A673 (cell line): ENCODE measurements at regions not wholly inside any gene's neighbourhood (a gene's known extent, or its start where the extent isn't known, plus 50 kb on each side); places are given as distances from the start of the nearest gene placed in this dataset.

ENCODE experiments used
- BruUV-seq: library from RNA; stranded (reverse); fragments of 400-500 nt; replicated peaks from 2 replicates; lab custom pipeline; 2021; lab: Mats Ljungman, UMichigan
- CTCF ChIA-PET: fragments of 300-600 bp; sonication (Branson Sonifier 250); formaldehyde crosslinking; loops from one replicate; lab custom pipeline; 2022; ENCODE audit warnings: antibody characterized with exemption; lab: Charles Lee
- POLR2A ChIA-PET: fragments of 300-600 bp; sonication (Branson Sonifier 250); formaldehyde crosslinking; loops from one replicate; lab custom pipeline; 2022; ENCODE audit warnings: antibody characterized with exemption; ENCODE audit not compliant: low non-redundant PET; lab: Charles Lee
- DNase-seq: peaks from one replicate; pipeline ENCODE4 v3.0.0-alpha.2; 2015; ENCODE audit warnings: low spot score
- H3K27ac ChIP-seq: fragments of 200-600 bp; sonication (generic); 2 replicates; pipeline ENCODE4 v1.5.1; 2016; ENCODE audit warnings: mixed run types, low read depth, mild to moderate bottlenecking, mixed read lengths, antibody characterized with exemption, low read length; ENCODE audit not compliant: poor library complexity, severe bottlenecking
- H3K27me3 ChIP-seq: fragments of 200-600 bp; sonication (generic); replicated peaks from 2 replicates; pipeline ENCODE4 v1.6.1; 2017; ENCODE audit warnings: mixed run types, low read depth, mild to moderate bottlenecking, mixed read lengths, antibody characterized with exemption, low read length; ENCODE audit not compliant: insufficient read depth, poor library complexity
- H3K36me3 ChIP-seq: fragments of 200-600 bp; sonication (generic); 2 replicates; pipeline ENCODE4 v1.6.1; 2016; ENCODE audit warnings: mixed run types, mild to moderate bottlenecking, mixed read lengths, antibody characterized with exemption, low read length; ENCODE audit not compliant: insufficient read depth, poor library complexity, severe bottlenecking
- H3K4me1 ChIP-seq: fragments of 200-600 bp; sonication (generic); 2 replicates; pipeline ENCODE4 v1.6.1; 2017; ENCODE audit warnings: mixed run types, mild to moderate bottlenecking, mixed read lengths, antibody characterized with exemption, low read length; ENCODE audit not compliant: insufficient read depth, poor library complexity, severe bottlenecking
- H3K4me3 ChIP-seq: fragments of 200-600 bp; sonication (generic); 2 replicates; pipeline ENCODE4 v1.5.1; 2016; ENCODE audit warnings: low read depth, mixed run types, mild to moderate bottlenecking, mixed read lengths, low read length; ENCODE audit not compliant: poor library complexity, severe bottlenecking
- H3K9me3 ChIP-seq: fragments of 200-600 bp; sonication (generic); 2 replicates; pipeline ENCODE4 v1.6.1; 2016; ENCODE audit warnings: mixed run types, low read depth, mild to moderate bottlenecking, mixed read lengths, antibody characterized with exemption, low read length; ENCODE audit not compliant: poor library complexity, severe bottlenecking
- CTCF ChIP-seq: fragments of 300-800, 200-600 bp; sonication (generic); conservative IDR thresholded peaks from 2 replicates; pipeline ENCODE4 v1.5.1; 2017; ENCODE audit warnings: low read depth, mild to moderate bottlenecking, antibody characterized with exemption, low read length, moderate library complexity, mixed read lengths
- EZH2 ChIP-seq: fragments of 200-600 bp; sonication (generic); IDR thresholded peaks from 2 replicates; pipeline ENCODE4 v1.6.1; 2017; ENCODE audit warnings: borderline replicate concordance, low read depth, mild to moderate bottlenecking, mixed read lengths, antibody characterized with exemption, low read length; ENCODE audit not compliant: poor library complexity, severe bottlenecking
- intact Hi-C: fragments of 100-400 bp; cut with micrococcal nuclease; formaldehyde crosslinking; loops from one replicate; pipeline ENCODE4 v1.10.0; 2022; ENCODE audit not compliant: unreplicated experiment

GRCh38 chr14:25259470-25259869, 209.5 kb upstream of the STXBP6 start:
- peaks cover 3% of the 10 kb centered on the region for H3K27me3 ChIP-seq
- H3K9me3 ChIP-seq, result no peaks in the 10 kb centered on the region
- no peak overlapping the region for H3K27ac ChIP-seq
- no TSS peak for BruUV-seq
- no peak overlapping the region for H3K4me3 ChIP-seq
- no peaks in the 10 kb centered on the region for H3K4me1 ChIP-seq
- H3K36me3 ChIP-seq, result no peaks in the 10 kb centered on the region
- DNase-seq, result no peak
- CTCF ChIA-PET, result no interaction called here
- intact Hi-C loops, result no loop called here
- POLR2A ChIA-PET, result no interaction called here
- TF ChIP-seq CTCF, result no peak
- TF ChIP-seq EZH2, result no peak

- H3K9me3 ChIP-seq, result no peaks in the 10 kb centered on the region
- H3K36me3 ChIP-seq, result no peaks in the 10 kb centered on the region
- no TSS peak for BruUV-seq
- H3K27ac ChIP-seq, result no peak overlapping the region
- DNase-seq, result no peak
- no peak overlapping the region for H3K4me3 ChIP-seq
- intact Hi-C loops, result no loop called here
- CTCF ChIA-PET, result no interaction called here
- H3K4me1 ChIP-seq, result peaks cover 10% of the 10 kb centered on the region
- TF ChIP-seq CTCF, result no peak
- TF ChIP-seq EZH2, result no peak
- peaks cover 3% of the 10 kb centered on the region for H3K27me3 ChIP-seq
- POLR2A ChIA-PET, result no interaction called here
Observed at GRCh38 chr14:25252793-25253192, 202.8 kb upstream of the STXBP6 start.

- no peaks in the 10 kb centered on the region for H3K9me3 ChIP-seq
- ChIA-PET POLR2A (interaction anchor here (0.6 kb wide), 1 partner anchor 18 kb away, joined by 3 read pairs; no protein-coding TSS in a partner anchor), CTCF (no interaction called here)
- no TSS peak for BruUV-seq
- TF ChIP-seq CTCF (no peak), EZH2 (no peak)
- H3K27me3 ChIP-seq, result peaks cover 4% of the 10 kb centered on the region
- no peaks in the 10 kb centered on the region for H3K36me3 ChIP-seq
- peaks cover 10% of the 10 kb centered on the region for H3K4me1 ChIP-seq
- H3K4me3 ChIP-seq, result no peak overlapping the region
- DNase-seq, result no peak
- intact Hi-C loops, result no loop called here
- H3K27ac ChIP-seq, result no peak overlapping the region
Observed at GRCh38 chr14:25250516-25250915, 200.6 kb upstream of the STXBP6 start.
